GM12874 (cell line): ENCODE measurements at regions not wholly inside any gene's neighbourhood (a gene's known extent, or its start where the extent isn't known, plus 50 kb on each side); places are given as distances from the start of the nearest gene placed in this dataset.

Experiments
- TF ChIP-seq, protein P1 (sequence below): IDR thresholded peaks from 2 replicates; pipeline ENCODE4 v1.5.1; 2011; ENCODE audit warnings: low read depth, mild to moderate bottlenecking, control low read depth, low read length, moderate library complexity; ENCODE audit not compliant: insufficient read depth

DNA sequence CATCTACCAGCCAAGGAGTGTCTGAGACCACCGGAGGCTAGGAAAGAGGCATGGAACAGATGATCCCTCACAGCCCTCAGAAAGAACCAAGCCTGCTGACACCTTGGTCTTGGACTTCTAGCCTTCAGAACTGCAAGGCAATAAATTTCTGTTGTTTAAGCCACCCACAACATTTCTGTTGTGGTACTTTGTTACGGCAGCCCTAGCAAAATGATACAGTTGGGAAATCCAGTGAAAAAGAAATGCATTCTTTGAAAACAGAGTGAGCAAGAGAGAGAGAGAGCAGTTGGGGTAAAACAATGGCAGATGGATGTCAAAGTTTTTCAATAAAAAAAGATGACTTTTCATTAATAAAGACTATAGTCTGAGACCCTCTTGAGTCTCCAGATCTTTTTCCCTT is 219.4 kb downstream of the NFKBIZ start:
- TF ChIP-seq, protein P1, sequence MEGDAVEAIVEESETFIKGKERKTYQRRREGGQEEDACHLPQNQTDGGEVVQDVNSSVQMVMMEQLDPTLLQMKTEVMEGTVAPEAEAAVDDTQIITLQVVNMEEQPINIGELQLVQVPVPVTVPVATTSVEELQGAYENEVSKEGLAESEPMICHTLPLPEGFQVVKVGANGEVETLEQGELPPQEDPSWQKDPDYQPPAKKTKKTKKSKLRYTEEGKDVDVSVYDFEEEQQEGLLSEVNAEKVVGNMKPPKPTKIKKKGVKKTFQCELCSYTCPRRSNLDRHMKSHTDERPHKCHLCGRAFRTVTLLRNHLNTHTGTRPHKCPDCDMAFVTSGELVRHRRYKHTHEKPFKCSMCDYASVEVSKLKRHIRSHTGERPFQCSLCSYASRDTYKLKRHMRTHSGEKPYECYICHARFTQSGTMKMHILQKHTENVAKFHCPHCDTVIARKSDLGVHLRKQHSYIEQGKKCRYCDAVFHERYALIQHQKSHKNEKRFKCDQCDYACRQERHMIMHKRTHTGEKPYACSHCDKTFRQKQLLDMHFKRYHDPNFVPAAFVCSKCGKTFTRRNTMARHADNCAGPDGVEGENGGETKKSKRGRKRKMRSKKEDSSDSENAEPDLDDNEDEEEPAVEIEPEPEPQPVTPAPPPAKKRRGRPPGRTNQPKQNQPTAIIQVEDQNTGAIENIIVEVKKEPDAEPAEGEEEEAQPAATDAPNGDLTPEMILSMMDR: no peak

DNA sequence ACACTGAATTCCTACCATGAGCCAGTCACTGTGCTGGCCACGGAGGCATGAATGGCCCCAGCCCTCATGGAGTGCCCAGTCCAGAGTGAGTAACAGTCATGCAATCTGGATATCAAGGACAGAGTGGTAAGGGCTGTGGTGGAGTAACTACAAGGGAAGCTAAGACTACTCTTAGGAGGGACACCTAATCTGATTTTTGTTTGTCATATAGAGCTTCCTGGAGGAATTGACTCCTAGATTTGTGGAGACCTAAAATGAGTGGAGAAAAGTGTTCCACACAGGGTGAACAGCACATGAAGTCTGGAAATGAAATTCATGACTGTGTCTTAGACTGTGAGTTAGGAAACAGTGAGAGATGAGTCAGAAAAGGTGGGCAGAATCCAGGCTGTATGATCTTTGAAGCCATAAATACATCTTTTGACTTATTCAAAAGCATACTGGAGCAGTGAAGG is 219.9 kb downstream of the NFKBIZ start:
- TF ChIP-seq, protein P1: no peak

DNA sequence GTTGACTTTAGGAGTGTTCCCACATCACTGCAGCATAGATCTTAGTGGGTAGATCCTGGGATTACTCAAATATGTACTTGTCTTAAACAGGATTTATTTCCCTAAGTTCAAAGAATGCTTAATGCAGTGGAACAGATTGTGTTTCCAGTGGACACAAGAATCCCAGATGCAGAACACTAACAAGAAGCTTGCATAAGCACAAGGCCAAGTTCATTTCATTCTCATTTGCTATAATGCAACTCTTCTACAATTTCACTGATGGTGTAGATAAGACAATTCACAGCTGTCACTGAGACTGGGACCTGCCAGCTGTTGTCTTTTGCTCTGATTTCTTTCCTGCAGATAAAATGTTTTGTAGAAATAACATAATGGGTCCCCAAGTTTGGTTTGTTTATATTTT is 225.6 kb downstream of the NFKBIZ start:
- TF ChIP-seq, protein P1: no peak

GRCh38 chr3:102078401-102078800 is 229.1 kb downstream of the NFKBIZ start:
- TF ChIP-seq, protein P1: no peak

DNA sequence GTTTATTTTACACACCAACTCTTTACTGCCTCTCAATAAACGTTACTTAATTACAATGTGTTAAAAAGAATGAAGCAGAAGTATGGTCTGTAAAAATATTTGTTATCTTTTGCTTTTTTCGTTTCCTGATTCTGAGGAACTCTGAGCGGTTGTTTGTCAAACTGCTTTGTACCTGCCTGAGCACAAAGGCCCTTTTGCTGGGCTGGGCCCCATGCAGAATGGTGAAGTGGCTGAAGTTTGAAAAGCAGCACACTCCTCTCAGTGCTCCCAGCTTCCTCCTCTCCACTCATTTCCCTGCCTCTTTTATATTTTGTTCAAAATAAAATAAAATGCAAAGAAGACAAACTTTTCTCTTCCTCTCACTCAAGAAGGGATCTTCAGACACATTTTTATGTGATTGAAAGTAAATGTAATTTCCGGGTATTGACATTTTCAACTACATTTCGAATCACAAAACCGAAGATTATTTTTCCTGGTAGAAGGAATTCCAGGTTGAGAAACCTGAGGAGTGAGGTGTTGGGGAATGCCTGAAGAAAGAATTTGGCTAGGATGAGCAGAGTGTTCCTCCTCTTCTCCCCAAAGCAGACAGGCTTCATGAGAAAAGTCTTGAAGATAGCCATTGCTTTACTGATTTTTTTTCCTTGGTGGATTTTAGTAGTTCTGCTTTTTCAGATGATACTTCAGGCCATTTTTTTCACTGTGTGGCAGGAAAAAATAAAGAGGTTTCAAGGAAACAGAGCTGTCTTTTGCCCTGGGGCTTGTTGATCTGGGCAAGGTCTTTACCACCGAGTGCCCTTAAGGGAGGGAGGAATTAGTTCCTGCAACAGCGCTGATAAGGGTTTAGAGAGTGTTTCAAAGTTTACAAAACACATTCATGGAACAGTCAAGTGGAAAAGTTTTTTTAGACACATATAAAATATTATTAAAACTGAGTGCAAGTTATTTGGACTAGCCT is 229.8 kb downstream of the NFKBIZ start:
- TF ChIP-seq, protein P1: no peak

GRCh38 chr3:102079809-102080197 is 230.5 kb downstream of the NFKBIZ start:
- TF ChIP-seq, protein P1: no peak

- TF ChIP-seq, protein P1: no peak
These were observed 232.4 kb downstream of the NFKBIZ start for GRCh38 chr3:102081572-102082289.
